Ishikawa (cell line): ENCODE measurements at regions not wholly inside any gene's neighbourhood (a gene's known extent, or its start where the extent isn't known, plus 50 kb on each side); places are given as distances from the start of the nearest gene placed in this dataset.

ENCODE experiments used
- CEBPB ChIP-seq: IDR thresholded peaks from 2 replicates; pipeline ENCODE4 v1.6.1; 2012
- CREB1 ChIP-seq: IDR thresholded peaks from 2 replicates; pipeline ENCODE4 v1.6.1; 2012; ENCODE audit warnings: low read depth
- EGR1 ChIP-seq: IDR thresholded peaks from 2 replicates; pipeline ENCODE4 v1.6.1; 2012
- EP300 ChIP-seq: IDR thresholded peaks from 2 replicates; pipeline ENCODE4 v1.6.1; 2012; ENCODE audit warnings: borderline replicate concordance
- FOXM1 ChIP-seq: IDR thresholded peaks from 2 replicates; pipeline ENCODE4 v1.6.1; 2012; ENCODE audit warnings: low read depth, borderline replicate concordance
- MAX ChIP-seq: IDR thresholded peaks from 2 replicates; pipeline ENCODE4 v1.6.1; 2012
- NFIC ChIP-seq: IDR thresholded peaks from 2 replicates; pipeline ENCODE4 v1.6.1; 2012
- RAD21 ChIP-seq: IDR thresholded peaks from 2 replicates; pipeline ENCODE4 v1.6.1; 2012; ENCODE audit warnings: low read depth
- REST ChIP-seq: IDR thresholded peaks from 2 replicates; pipeline ENCODE4 v1.6.1; 2012; ENCODE audit warnings: low read depth, mild to moderate bottlenecking
- TAF1 ChIP-seq: IDR thresholded peaks from 2 replicates; pipeline ENCODE4 v1.6.1; 2012; ENCODE audit warnings: low read depth, mild to moderate bottlenecking
- TCF12 ChIP-seq: IDR thresholded peaks from 2 replicates; pipeline ENCODE4 v1.6.1; 2012; ENCODE audit warnings: low read depth
- TEAD4 ChIP-seq: IDR thresholded peaks from 2 replicates; pipeline ENCODE4 v1.6.1; 2012
- USF1 ChIP-seq: IDR thresholded peaks from 2 replicates; pipeline ENCODE4 v1.6.1; 2012
- YY1 ChIP-seq: IDR thresholded peaks from 2 replicates; pipeline ENCODE4 v1.6.1; 2012; ENCODE audit warnings: low read depth
- ZBTB7A ChIP-seq: IDR thresholded peaks from 2 replicates; pipeline ENCODE4 v1.6.1; 2012; ENCODE audit warnings: low read depth

- no peak for TF ChIP-seq EGR1
- no peak for TF ChIP-seq MAX
- no peak for TF ChIP-seq TCF12
- no peak for TF ChIP-seq CREB1
- TF ChIP-seq TAF1, result no peak
- TF ChIP-seq USF1, result no peak
- no peak for TF ChIP-seq YY1
- no peak for TF ChIP-seq ZBTB7A
- TF ChIP-seq FOXM1, result no peak
- no peak for TF ChIP-seq NFIC
- no peak for TF ChIP-seq REST
- no peak for TF ChIP-seq EP300
- no peak for TF ChIP-seq RAD21
- no peak for TF ChIP-seq CEBPB
- no peak for TF ChIP-seq TEAD4
Observed at GRCh38 chr3:107106316-107106715, 270.9 kb upstream of the CCDC54 start.

GRCh38 chr3:107106907-107107306, 270.3 kb upstream of the CCDC54 start:
- no peak for TF ChIP-seq TCF12
- no peak for TF ChIP-seq USF1
- no peak for TF ChIP-seq NFIC
- no peak for TF ChIP-seq TEAD4
- TF ChIP-seq RAD21, result no peak
- TF ChIP-seq MAX, result no peak
- TF ChIP-seq REST, result no peak
- no peak for TF ChIP-seq CREB1
- no peak for TF ChIP-seq TAF1
- no peak for TF ChIP-seq YY1
- TF ChIP-seq FOXM1, result no peak

- no peak for TF ChIP-seq TCF12
- no peak for TF ChIP-seq EP300
- no peak for TF ChIP-seq MAX
- TF ChIP-seq YY1, result no peak
- no peak for TF ChIP-seq NFIC
Observed at GRCh38 chr3:107110596-107111305, 266.5 kb upstream of the CCDC54 start.

GRCh38 chr3:107111872-107112271, 265.4 kb upstream of the CCDC54 start:
- no peak for TF ChIP-seq MAX
- no peak for TF ChIP-seq NFIC

- no peak for TF ChIP-seq TEAD4
- TF ChIP-seq USF1, result no peak
- no peak for TF ChIP-seq REST
- no peak for TF ChIP-seq FOXM1
- peak; percentile 59 for TF ChIP-seq NFIC
- TF ChIP-seq ZBTB7A, result no peak
- no peak for TF ChIP-seq TCF12
Observed at GRCh38 chr3:107112356-107112755, 264.9 kb upstream of the CCDC54 start.
